HL-60 (cell line): ENCODE measurements at regions not wholly inside any gene's neighbourhood (a gene's known extent, or its start where the extent isn't known, plus 50 kb on each side); places are given as distances from the start of the nearest gene placed in this dataset.

Experiments
- CTCF ChIP-seq: IDR thresholded peaks from one replicate; pipeline ENCODE4 v1.5.1; 2011; ENCODE audit warnings: low read length, control low read depth, inconsistent platforms; ENCODE audit not compliant: insufficient read depth
- GABPA ChIP-seq: IDR thresholded peaks from 2 replicates; pipeline ENCODE4 v1.6.1; 2012; ENCODE audit warnings: low read depth
- POLR2AphosphoS5 ChIP-seq: IDR thresholded peaks from 2 replicates; pipeline ENCODE4 v1.6.1; 2012; ENCODE audit warnings: low read depth
- REST ChIP-seq: IDR thresholded peaks from 2 replicates; pipeline ENCODE4 v1.6.1; 2012; ENCODE audit warnings: low read depth; ENCODE audit not compliant: insufficient replicate concordance
- SPI1 ChIP-seq: IDR thresholded peaks from 2 replicates; pipeline ENCODE4 v1.6.1; 2012; ENCODE audit warnings: low read depth, mild to moderate bottlenecking, borderline replicate concordance

GRCh38 chr13:33639626-33640080 lies 178.3 kb upstream of the RFC3 start:
- TF ChIP-seq CTCF (no peak), POLR2AphosphoS5 (no peak), REST (no peak), GABPA (no peak), SPI1 (no peak)
